Activated effector memory CD4-positive, alpha-beta T cell treated with anti-CD3 and anti-CD28 coated beads, Interleukin-2, amount 50 U/mL, for 16 hours (primary cell): ENCODE measurements at regions not wholly inside any gene's neighbourhood (a gene's known extent, or its start where the extent isn't known, plus 50 kb on each side); places are given as distances from the start of the nearest gene placed in this dataset.
"Not testable (repeated sequence)": the region's sequence is repeated elsewhere in the genome, so short reads cannot be mapped to it uniquely, and the experiment has no call there.

Source experiments
- DNase-seq: peaks from one replicate; pipeline ENCODE4 v3.0.0-alpha.2; 2020

DNA sequence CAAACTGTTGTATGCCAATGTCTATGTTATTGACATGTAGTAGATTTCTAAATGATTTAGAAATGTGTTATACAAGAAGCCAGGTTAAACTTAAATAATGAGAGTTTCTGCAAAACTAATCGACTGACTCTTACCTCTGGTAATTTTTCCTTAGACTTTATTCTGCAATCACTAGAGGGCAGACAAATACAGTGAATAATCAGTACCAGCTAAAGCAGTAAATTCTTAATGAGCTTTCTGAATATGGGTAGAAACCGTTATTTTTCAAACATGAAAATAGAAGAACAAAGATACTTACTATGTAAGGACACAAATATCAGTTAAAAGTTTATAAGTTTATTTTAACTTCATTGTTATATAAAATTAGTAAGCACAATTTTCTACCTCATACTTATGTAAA, 97.9 kb upstream of the RGS1 start:
- no peak for DNase-seq

DNA sequence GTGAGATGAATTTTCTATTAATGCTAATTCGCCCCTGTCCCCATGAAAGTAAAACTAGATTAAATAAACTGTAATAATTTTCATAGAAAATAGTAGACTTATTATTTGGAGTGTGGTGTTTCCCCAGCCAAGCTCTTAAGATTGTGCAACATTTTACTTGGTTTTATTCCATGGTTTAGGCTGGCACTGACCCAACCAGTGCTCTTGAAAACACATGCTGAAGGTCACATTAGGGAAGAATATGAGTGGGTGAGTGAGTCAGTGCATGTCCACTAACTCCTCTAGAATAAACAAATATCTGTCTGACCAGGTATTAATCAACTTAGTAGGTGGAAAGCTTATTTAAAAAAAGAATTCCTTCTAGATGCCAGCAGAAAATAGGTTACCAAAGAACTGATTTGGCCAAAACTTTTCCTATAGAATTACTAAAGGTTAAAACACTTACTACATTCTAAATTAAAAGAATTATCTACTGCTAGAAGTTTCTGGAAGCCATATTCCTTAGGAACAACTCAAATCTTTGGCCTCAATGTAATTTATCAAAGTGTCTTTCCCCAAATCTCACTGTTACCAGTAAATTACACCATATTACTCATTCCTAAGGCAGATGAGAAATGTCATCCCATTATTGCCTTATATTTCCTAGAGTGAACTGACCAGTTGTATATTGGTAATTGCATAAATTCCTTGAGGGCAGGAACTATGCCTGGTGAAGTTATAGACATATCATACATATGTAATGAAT, 89.7 kb upstream of the RGS1 start:
- no peak for DNase-seq

DNA sequence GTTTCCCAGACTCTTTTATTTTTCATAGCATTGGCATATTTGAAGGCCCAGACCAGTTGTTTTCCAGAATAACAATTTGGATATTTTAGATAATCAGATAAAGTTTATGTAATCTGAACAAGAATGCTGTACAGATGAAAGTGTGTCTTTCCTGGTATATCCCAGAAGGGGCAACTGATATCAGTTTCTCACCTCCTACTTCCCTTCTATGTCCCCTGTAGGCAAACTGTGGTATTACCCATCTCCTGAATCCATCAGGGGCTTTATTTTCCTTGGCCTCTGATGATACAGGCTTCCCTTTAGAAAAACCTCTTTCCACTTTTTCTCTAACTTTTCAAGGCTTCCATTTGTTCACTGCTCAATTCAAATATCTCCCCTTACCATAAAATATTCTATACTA, 87.5 kb upstream of the RGS1 start:
- no peak for DNase-seq

DNA sequence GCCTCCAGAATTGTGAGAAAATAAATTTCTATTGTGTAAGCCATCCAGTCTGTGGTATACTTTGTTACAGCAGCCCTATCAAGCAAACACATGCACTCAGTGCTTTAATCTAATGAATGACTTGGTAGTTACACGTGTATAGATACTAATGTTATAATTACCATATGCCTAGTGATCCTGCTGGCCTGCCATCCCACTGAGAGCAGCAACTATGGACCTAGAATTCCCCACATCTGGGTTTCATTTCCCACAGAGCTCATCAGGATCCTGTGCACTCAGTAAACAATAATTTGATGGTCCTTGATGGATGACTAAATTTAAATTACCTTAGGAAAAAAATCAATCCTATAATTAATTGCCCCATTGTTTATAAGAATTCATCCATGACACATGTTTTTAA, 86.5 kb upstream of the RGS1 start:
- DNase-seq = no peak

DNA sequence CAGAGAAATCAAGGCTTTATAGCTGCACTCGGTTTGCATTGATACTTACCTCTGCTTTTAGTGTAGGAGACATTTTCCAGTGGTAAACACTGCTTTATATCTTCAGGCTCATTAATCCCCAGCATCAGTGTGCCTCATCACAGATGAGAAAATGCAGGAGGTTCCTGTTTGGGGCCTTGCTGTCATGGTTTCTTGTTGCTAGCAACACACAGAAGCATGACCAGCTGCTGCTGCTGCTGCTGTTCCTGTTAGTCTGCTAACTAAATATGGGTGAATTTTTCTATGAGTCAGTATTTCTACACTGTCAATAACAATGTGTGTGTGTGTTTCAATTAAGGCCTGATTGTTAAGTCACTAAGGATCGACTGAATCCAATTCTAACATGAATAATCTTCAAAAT, 85.8 kb upstream of the RGS1 start:
- DNase-seq = no peak

DNA sequence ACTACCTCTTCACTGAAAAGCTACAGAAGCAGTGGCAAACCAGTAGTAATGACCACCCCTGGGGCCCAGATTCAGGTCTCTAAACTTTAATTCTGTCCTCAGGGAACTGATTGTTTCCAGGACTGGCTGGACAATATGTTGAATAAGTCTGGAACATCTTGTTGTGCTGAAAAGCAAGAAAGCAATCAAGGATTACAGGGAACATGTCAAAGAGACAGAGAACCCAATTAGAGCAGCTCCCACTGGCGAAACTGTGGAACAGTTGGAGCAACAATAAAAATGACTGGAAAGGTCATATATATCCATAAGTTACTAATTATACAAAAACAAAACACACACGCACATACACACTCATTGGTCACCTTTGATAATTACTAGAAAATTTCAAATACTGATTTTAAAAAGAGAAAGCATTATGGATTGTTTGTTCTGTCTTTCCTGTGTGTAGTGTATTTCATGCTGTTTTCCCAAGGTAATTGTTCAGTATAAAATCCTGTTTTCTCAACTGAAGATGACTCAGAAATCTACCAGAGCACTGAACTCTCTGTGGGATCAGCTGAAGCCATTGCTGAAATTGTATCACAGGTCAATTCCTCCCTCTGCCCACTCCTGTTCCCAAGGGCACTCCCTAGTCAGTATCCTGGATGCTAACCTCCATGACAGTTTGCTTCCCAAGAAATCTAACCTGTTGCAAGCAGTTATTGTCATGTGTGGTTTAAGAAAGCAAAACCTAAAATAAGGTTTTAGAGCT, 83.6 kb upstream of the RGS1 start:
- no peak for DNase-seq

DNA sequence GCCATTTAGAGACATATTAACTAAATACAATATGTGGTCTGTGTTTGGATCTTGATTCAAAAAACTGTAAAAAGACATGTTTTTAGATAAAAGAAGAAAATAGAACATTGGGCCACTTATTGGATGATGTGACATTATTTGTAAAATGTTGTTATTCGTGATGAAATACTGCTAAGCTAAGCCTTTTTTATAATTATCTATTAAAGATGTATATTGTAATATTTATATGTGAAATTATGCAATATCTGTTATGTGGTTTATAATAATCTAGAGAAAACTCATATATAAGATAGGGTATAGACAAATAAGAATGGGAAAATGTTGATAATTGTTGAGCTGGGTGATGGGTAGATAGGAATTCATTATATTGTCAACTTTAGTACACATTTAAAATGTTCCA, 82.0 kb upstream of the RGS1 start:
- no peak for DNase-seq

DNA sequence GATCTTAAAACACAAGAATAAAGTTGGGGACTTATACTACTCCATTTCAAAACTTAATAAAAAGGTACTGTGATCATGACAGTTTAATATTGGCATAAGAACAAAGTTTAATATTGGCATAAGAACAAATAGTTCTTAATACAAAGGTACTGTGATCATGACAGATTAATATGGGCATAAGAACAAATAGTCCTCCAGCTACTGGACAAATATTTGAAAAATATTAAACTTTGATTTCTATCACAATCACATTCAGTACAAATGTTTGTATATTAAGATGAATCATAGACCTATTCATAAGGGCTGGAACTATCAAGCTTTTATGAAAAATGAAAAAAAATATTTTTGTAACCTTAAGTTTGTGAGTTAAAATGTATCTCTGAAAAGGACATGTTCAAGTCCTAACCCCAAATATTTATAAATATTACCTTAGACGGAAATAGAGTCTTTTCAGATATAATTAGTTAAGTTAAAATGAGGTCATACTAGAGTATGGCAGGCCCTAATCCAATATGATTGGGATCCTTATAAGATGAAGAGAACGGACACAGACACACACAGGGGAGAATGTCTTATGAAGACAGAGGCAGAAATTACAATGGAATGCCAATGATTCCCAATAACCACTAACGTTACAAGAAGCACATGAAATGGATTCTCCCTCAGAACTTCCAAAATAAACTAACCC, 79.1 kb upstream of the RGS1 start:
- no peak for DNase-seq

DNA sequence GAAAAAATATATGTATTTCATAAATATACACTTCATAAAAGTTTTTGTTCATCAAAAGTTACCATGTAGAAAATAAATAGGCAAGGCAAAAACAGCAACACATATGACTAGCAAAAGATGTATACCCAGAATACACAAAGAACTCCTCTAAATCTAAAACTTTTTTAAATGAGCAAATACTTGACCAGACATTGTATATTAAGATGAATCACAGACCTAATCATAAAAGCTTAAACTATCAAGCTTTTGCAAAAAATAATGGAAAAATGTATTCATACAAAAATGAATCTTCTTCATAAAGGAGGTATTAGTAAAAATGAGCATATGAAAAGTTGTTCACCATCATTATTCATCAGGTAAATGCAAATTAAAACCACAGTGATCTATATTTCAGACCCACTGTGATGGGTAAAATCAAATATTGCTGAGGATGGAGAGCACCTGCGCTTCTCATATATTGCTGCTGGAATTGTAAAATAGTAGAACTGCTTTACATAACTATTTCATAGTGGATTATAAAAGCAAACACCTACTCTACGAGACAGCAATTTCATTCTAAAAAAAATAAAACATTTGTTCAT, 78.3 kb upstream of the RGS1 start:
- no peak for DNase-seq

DNA sequence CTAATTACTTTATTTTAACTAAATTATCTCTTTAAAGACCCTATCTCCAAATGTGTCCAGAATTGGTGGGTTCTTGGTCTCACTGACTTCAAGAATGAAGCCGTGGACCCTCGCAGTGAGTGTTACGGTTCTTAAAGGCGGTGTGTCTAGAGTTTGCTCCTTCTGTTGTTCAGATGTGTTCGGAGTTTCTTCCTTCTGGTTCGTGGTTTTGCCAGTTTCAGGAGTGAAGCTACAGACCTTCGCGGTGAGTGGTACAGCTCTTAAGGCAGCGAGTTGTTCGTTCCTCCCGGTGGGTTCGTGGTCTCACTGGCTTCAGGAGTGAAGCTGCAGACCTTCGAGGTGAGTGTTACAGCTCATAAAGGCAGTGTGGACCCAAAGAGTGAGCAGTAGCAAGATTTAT, 77.5 kb upstream of the RGS1 start:
- not testable (repeated sequence) for DNase-seq

DNA sequence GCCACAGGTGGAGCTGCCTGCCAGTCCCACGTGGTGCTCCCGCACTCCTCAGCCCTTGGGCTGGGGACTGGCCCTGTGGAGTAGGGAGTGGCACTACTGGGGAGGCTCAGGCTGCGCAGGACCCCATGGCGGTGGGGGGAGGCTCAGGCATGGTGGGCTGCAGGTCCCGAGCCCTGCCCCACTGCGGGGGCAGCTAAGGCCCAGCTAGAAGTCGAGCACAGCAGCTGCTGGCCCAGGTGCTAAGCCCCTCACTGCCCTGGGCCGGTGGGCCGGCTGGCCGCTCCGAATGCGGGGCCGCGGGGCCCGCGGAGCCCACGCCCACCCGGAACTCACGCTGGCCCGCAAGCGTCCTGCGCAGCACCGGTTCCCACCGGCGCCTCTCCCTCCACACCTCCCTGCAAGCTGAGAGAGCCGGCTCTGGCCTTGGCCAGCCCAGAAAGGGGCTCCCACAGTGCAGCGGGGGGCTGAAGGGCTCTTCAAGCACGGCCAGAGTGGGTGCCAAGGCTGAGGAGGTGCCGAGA, 76.5 kb upstream of the RGS1 start:
- not testable (repeated sequence) for DNase-seq

DNA sequence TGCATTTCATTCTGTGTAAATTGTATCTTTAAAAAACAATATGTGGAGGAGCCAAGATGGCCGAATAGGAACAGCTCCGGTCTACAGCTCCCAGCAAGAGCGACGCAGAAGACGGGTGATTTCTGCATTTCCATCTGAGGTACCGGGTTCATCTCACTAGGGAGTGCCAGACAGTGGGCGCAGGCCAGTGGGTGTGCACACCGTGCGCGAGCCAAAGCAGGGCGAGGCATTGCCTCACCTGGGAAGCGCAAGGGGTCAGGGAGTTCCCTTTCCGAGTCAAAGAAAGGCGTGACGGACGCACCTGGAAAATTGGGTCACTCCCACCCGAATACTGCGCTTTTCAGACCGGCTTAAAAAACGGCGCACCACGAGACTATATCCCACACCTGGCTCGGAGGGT, 75.0 kb upstream of the RGS1 start:
- DNase-seq = not testable (repeated sequence)

DNA sequence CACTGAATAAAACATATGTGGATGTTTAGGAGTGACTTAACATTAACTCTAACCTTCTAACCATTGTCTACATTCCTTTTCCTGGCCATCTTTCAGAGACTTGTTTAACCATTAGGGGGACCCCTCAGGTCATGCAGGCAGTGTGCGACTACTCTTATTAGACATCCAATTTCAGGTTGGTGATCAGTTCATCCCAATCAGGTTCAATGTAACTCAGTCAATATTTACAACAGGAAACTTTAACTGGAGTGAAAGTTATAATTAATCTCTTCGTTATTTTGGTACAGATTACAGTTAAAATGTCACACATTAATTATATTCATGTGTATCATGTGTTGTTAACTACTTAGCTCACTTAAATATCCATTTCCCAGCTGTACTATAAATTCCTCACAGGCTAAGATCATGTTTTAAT, 68.8 kb upstream of the RGS1 start:
- DNase-seq = peak; percentile 65

DNA sequence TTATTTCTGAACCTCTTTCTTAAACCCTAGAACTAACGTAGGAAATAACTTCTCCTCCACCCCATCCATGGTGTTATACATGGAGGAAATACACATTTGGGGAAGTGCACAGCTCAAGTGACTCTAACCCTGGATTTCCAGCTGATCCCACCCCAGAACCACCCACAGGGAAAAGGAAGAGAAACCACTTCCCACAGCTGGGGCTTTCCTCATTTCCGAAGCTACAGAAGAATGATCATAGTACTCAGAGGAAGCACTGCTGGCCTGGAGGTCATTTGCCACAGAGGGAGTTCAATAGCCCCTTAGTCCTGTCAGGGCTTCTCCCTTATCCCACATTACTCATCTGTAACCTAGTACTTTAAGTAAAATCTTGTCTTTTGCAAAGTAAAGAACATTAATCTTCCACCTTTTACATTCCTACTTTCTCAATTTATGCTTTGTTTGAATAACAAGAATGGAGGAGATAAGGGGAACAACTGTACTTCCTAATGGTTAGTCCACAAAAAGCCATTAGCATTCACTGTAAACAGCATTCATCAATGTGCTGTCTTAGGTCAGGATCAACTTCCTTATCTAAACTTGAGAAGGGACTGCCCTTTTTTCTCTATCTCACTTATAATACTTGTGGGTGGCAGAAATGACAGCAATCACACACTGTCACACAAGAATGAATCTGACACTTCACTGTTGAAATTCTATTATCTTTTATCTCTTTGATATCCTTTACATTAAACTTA, 63.0 kb upstream of the RGS1 start:
- no peak for DNase-seq

DNA sequence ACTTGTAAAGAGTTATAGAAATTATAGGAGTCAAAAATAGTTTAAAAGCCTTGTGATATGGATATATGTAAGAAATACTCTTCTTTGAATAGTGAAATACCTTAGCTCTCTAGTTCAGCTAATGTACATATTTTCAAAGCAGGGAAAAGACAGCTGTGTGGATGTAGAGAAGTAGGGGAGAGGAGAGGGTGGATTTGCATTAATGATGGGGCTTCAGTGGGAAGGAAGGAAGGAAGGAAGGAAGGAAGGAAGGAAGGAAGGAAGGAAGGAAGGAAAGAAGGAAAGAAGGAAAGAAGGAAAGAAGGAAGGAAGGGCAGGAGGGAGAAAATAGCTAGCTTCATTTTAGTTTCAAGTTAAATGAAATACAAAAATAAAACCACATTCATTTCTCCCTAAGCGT, 62.4 kb upstream of the RGS1 start:
- no peak for DNase-seq

DNA sequence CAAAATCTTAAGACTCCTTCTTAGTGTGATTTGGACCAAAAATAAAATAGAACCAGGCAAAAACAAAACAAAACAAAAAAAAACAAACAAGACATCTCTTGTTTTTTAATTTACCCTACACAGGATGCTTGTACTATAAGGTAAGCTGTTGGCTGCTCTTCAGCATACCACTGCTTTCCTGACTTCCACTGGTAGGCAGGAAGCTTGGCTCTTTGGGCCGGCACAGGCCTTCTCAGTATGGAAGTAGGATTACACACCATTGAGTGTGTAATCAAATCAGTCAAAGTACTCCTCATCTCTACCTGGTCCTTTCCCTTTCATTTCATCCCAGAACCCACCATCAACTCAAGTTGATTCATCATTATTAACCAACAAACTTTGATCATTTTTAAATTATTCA, 61.9 kb upstream of the RGS1 start:
- no peak for DNase-seq

DNA sequence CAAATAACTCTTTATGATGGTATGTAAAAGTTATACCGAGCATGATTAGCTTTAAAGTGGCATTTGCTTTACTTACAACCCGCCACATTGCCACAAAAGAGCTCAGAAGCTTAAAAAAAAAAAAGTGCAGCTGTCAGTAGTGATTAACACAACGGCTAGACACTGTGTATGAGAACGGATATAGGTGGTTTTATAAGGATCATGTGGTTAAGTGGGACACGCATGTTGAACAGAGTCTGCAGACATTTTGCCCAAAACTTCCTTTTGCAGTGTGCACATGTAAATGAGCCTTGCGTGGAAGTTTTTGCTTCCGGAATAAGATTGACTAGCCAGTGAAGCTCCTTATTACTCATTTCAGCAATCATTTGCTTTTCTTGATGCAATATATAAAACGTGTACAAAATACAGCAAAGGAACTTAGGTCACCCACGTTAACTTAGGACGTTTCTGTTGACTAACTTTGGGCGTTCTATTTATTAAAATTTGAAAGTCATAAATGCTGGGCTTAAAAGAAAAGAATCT, 58.7 kb upstream of the RGS1 start:
- peak; percentile 81 for DNase-seq

DNA sequence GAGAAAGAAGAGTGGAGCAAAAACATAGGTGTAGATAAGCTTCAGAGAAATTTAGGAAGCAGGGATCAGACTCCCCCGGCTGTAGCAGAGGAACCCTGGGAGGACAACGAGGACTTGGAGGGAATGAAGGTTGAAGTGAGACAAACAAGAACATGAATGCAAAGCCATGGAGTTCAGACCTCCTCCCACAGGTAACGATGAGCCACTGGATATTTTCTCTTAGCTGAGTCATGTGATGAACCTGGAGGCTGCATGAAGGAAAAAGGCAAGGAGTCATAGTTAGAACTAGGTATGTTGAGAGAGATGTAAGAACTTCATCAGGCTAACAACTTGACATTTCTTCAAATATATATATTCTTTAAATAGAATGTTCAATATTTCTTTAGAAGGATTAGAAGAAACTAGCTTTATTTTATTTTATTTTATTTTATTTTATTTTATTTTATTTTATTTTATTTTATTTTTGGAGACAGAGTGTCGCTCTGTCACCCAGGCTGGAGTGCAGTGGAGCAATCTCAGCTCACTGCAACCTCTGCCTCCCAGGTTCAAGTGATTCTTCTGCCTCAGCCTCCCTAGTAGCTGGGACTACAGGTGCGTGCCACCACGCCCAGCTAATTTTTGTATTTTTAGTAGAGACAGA, 57.7 kb upstream of the RGS1 start:
- DNase-seq = not testable (repeated sequence)

DNA sequence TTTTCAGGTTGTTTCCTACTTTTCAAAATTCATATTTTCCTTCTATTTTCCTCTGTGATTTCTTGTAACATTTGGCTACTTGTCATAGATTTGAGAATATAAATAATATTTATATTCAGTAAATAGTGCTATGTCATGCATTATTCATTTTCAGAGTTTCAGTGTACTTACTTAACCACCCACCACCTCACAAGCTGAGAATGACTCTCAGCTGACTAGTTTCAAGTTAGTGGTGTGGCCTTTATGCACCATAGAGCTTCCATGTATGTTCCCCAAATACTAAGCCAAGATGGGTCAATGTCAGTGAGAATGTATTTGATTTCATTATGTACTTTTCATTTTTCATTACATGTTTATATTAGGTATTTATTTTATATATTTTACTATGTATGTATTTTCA, 56.9 kb upstream of the RGS1 start:
- no peak for DNase-seq

DNA sequence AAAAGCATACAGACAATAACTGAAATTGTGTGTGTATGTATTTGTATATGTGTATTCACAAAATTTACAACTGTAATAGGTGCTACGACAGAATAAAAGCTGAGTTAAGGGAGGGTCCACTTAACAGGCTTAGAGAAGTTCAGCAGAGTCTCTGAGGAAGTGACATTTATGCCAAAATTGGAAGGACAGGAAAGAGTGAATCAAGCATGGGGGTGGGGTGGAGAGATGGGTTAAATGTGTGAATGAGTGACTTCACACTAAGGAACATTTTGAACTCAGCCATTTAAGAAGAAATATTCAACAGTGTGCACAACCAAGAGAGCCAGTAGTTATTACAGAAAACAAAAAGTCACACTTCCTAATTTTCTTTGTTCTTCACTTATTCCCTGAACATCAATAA, 53.8 kb upstream of the RGS1 start:
- DNase-seq = no peak

DNA sequence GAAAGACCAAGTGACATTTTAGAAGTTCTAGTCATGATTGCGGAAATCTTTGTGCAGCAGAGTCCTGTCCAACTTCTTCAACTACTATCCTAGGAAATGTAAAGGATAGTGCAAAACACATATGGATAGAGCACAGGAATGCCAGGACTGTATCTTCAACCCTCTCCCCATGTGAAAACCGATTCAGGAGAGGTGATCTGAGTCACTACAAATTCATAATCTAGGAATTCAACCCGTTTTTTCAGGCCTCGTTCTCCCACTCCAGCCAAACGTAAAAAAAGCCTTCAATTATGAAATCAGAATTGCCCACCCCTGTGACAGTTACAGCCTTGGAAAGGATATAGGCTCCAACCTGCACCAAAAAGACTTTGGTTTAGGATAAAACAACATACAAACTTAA, 52.9 kb upstream of the RGS1 start:
- no peak for DNase-seq

DNA sequence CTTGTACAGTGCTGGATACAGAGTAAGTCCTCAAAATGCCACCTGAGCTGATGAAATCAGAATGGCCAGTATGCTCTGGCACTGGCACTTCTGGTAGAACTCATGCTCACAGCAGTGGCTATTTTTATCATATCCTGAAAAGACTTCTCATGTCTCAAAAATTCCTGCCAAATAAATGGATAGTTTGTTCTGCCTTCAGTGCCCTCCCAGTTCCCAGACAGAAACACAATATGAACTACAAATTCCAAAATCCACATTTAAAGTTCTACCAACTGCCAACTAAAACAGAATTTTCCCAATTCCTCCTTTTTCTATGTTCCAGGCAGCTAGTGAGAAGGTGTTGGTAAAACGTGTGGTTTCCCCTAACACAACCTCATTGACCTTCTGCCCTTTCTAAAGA, 51.4 kb upstream of the RGS1 start:
- DNase-seq = no peak
